Caco-2 (cell line): ENCODE measurements at regions not wholly inside any gene's neighbourhood (a gene's known extent, or its start where the extent isn't known, plus 50 kb on each side); places are given as distances from the start of the nearest gene placed in this dataset.

Experiments
- BruUV-seq: library from RNA; stranded (reverse); fragments of 400-500 nt; replicated peaks from 2 replicates; lab custom pipeline; 2021; lab: Mats Ljungman, UMichigan
- CTCF ChIA-PET: fragments of 300-600 bp; sonication (Branson Sonifier 250); formaldehyde crosslinking; loops from one replicate; lab custom pipeline; 2022; ENCODE audit warnings: antibody characterized with exemption; lab: Charles Lee
- POLR2A ChIA-PET: fragments of 300-600 bp; sonication (Branson Sonifier 250); formaldehyde crosslinking; loops from one replicate; lab custom pipeline; 2022; ENCODE audit warnings: antibody characterized with exemption; lab: Charles Lee
- DNase-seq, 2 experiments: peaks; one replicate each; pipeline versions ENCODE4 v3.0.0 to v3.0.0-alpha.2; 2020 to 2022
- H3K27me3 ChIP-seq: replicated peaks from 2 replicates; pipeline ENCODE4 v1.6.0; 2011; ENCODE audit warnings: low read length; ENCODE audit not compliant: control insufficient read depth, insufficient read depth
- H3K36me3 ChIP-seq: 2 replicates; pipeline ENCODE4 v1.5.1; 2011; ENCODE audit warnings: low read length; ENCODE audit not compliant: control insufficient read depth, insufficient read depth
- H3K4me1 ChIP-seq: fragments of 250-450 bp; sonication (Bioruptor Pico); 2 replicates; pipeline ENCODE4 v1.5.1; 2020; ENCODE audit warnings: mild to moderate bottlenecking
- H3K4me3 ChIP-seq: 2 replicates; pipeline ENCODE4 v1.5.1; 2011; ENCODE audit warnings: low read depth, mild to moderate bottlenecking, control low read depth, low read length
- H3K9me3 ChIP-seq: fragments of 250-450 bp; sonication (Bioruptor Pico); 2 replicates; pipeline ENCODE4 v1.5.1; 2020; ENCODE audit warnings: mild to moderate bottlenecking, moderate library complexity
- H3K27ac Mint-ChIP-seq: one replicate; pipeline ENCODE4 v1.8.0; 2022; ENCODE audit warnings: mixed read lengths; ENCODE audit not compliant: unreplicated experiment
- H3K27me3 Mint-ChIP-seq: one replicate; pipeline ENCODE4 v1.8.0; 2022; ENCODE audit warnings: mixed read lengths; ENCODE audit not compliant: insufficient read depth, unreplicated experiment
- H3K36me3 Mint-ChIP-seq: one replicate; pipeline ENCODE4 v1.8.0; 2022; ENCODE audit warnings: mild to moderate bottlenecking, mixed read lengths; ENCODE audit not compliant: insufficient read depth, unreplicated experiment
- H3K4me1 Mint-ChIP-seq: one replicate; pipeline ENCODE4 v1.8.0; 2022; ENCODE audit warnings: low read depth, mixed read lengths; ENCODE audit not compliant: unreplicated experiment
- H3K4me3 Mint-ChIP-seq: one replicate; pipeline ENCODE4 v1.8.0; 2022; ENCODE audit warnings: mild to moderate bottlenecking, moderate library complexity, mixed read lengths; ENCODE audit not compliant: unreplicated experiment
- H3K9me3 Mint-ChIP-seq: one replicate; pipeline ENCODE4 v1.8.0; 2022; ENCODE audit warnings: mixed read lengths; ENCODE audit not compliant: unreplicated experiment
- intact Hi-C: fragments of 100-400 bp; cut with micrococcal nuclease; formaldehyde crosslinking; loops from one replicate; pipeline ENCODE4 v1.10.0; 2022; ENCODE audit not compliant: unreplicated experiment
- TF ChIP-seq, protein P1 (sequence below), 2 experiments: fragments of 200-600 bp in 1 of 2; IDR thresholded peaks; 1 replicate in 1 of 2; 2 replicates in 1 of 2; pipeline versions ENCODE4 v1.5.1 to v1.8.0; 2011 to 2022; ENCODE audit warnings: antibody characterized with exemption in 1 of 2, control low read depth in 1 of 2, inconsistent platforms in 1 of 2, low read depth in 1 of 2, low read length in 1 of 2, mild to moderate bottlenecking in 1 of 2, moderate library complexity in 1 of 2; ENCODE audit not compliant: insufficient read depth in 1 of 2, severe bottlenecking in 1 of 2, unreplicated experiment in 1 of 2

DNA sequence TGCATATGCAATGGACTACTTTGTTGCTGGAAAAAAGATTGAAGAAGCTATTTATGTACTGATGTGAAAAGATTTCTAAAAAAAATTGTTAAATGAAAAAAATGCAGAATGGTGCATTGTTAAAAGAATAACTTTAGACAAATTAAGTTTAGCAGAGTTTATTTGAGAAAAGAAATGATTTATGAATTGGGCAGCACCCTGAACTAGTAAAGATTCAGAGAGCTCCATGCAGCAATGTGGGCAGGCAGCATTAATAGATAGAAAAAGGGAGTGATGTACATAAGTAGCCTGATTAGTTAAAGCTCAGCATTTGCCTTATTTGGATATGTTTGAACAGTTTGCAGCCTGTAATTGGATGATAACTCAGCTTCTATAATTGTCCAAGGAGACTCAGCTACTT is 677.9 kb upstream of the SEMA6A start:
- CTCF ChIA-PET: no interaction called here
- Histone ChIP-seq H3K9me3 (no peaks in the 10 kb centered on the region), H3K27me3 (no peaks in the 10 kb centered on the region), H3K4me1 (no peaks in the 10 kb centered on the region), H3K4me3 (no peak overlapping the region), H3K36me3 (no peaks in the 10 kb centered on the region)
- H3K4me1 Mint-ChIP-seq: no peaks in the 10 kb centered on the region
- no peak overlapping the region for H3K4me3 Mint-ChIP-seq
- no TSS peak for BruUV-seq
- DNase-seq: no peak
- no peaks in the 10 kb centered on the region for H3K36me3 Mint-ChIP-seq
- POLR2A ChIA-PET: no interaction called here
- intact Hi-C loops: no loop called here
- no peak overlapping the region for H3K27ac Mint-ChIP-seq
- TF ChIP-seq, protein P1, sequence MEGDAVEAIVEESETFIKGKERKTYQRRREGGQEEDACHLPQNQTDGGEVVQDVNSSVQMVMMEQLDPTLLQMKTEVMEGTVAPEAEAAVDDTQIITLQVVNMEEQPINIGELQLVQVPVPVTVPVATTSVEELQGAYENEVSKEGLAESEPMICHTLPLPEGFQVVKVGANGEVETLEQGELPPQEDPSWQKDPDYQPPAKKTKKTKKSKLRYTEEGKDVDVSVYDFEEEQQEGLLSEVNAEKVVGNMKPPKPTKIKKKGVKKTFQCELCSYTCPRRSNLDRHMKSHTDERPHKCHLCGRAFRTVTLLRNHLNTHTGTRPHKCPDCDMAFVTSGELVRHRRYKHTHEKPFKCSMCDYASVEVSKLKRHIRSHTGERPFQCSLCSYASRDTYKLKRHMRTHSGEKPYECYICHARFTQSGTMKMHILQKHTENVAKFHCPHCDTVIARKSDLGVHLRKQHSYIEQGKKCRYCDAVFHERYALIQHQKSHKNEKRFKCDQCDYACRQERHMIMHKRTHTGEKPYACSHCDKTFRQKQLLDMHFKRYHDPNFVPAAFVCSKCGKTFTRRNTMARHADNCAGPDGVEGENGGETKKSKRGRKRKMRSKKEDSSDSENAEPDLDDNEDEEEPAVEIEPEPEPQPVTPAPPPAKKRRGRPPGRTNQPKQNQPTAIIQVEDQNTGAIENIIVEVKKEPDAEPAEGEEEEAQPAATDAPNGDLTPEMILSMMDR (IDR thresholded peaks at IDR 0.05; ENCODE audit: insufficient read depth in 1 of 2, low read depth in 1 of 2, low read length in 1 of 2, severe bottlenecking in 1 of 2, unreplicated experiment in 1 of 2): no peak
- no peaks in the 10 kb centered on the region for H3K27me3 Mint-ChIP-seq
- H3K9me3 Mint-ChIP-seq: no peaks in the 10 kb centered on the region

DNA sequence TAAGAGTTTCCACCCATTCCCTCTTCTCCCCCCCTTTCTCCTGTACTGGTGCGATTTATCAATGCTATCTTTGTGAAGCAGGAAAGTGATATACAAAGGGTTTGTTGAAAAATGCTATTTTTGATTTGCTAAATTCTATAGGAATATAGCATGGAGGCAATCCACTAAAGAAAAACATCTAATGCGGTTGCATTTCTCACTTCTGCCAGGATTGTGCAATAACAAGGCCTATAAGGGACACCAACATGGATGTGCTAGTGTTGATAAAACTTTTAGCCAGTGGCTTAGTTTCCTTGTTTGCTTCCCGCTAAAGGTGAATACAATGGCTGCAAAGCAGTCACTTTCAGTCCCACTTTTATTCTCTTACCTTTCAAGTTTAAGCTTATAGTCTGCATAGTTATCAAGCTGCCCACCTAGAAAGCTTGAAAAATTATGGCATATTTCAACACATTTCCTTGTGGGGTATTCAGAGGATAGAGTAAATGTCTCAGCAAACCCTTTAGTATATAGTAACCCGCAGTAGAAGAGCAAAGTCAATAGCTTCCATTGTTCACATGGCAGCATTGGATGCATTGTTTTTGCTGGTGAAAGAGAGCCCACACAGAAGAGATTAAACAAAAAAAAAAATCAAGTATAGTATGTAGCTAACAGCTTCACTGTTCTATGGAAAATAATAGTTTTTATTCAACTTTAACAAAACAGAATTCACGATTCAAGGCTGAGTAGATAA is 674.6 kb upstream of the SEMA6A start:
- BruUV-seq: no TSS peak
- intact Hi-C loops: no loop called here
- Mint-ChIP-seq H3K27ac (no peak overlapping the region), H3K27me3 (no peaks in the 10 kb centered on the region), H3K9me3 (no peaks in the 10 kb centered on the region), H3K4me3 (no peak overlapping the region), H3K4me1 (peaks cover 29% of the 10 kb centered on the region), H3K36me3 (no peaks in the 10 kb centered on the region)
- Histone ChIP-seq H3K27me3 (no peaks in the 10 kb centered on the region), H3K4me1 (peaks cover 27% of the 10 kb centered on the region), H3K36me3 (no peaks in the 10 kb centered on the region), H3K9me3 (no peaks in the 10 kb centered on the region), H3K4me3 (no peak overlapping the region)
- TF ChIP-seq, protein P1 (IDR thresholded peaks at IDR 0.05; ENCODE audit: insufficient read depth in 1 of 2, low read depth in 1 of 2, low read length in 1 of 2, severe bottlenecking in 1 of 2, unreplicated experiment in 1 of 2): no peak
- ChIA-PET POLR2A (no interaction called here), CTCF (interaction anchor here (0.7 kb wide), 1 partner anchor 44 kb away, joined by 3 read pairs; no protein-coding TSS in a partner anchor)
- DNase-seq: no peak

DNA sequence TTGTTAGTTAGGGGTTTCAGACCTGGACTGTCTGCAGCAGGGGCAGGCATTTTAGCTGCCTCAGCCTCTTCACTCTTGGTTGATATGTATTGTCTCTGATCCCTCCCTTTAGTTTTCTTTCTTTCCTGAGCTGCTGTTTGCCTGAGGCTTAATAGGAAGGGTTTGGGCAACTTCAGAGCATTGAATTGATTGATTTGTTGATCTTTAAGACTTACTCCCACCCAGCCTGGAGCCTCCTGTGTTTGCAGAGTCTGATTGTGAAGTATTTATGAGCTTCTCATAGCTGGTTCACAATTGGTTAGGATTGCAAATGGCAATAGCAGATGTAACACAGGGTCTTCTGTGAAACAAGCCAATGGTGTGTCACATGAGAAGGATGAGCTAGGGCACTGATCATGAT is 671.8 kb upstream of the SEMA6A start:
- TF ChIP-seq, protein P1 (IDR thresholded peaks at IDR 0.05; ENCODE audit: insufficient read depth in 1 of 2, low read depth in 1 of 2, low read length in 1 of 2, severe bottlenecking in 1 of 2, unreplicated experiment in 1 of 2): no peak
- CTCF ChIA-PET: no interaction called here
- peaks cover 51% of the 10 kb centered on the region for H3K4me1 ChIP-seq
- intact Hi-C loops: loop anchor here (1.0 kb wide), 1 partner anchor 22 kb away; no protein-coding TSS in a partner anchor
- Mint-ChIP-seq H3K4me1 (peaks cover 43% of the 10 kb centered on the region), H3K36me3 (no peaks in the 10 kb centered on the region), H3K9me3 (no peaks in the 10 kb centered on the region), H3K27me3 (no peaks in the 10 kb centered on the region), H3K27ac (peak overlapping the region; percentile 71), H3K4me3 (no peak overlapping the region)
- BruUV-seq: no TSS peak
- no peaks in the 10 kb centered on the region for H3K36me3 ChIP-seq
- peak; percentile 67 to 68 for DNase-seq
- no peaks in the 10 kb centered on the region for H3K27me3 ChIP-seq
- POLR2A ChIA-PET: no interaction called here
- H3K4me3 ChIP-seq: no peak overlapping the region
- H3K9me3 ChIP-seq: peaks cover 3% of the 10 kb centered on the region; the same call in 1 of the 2 replicates
